ENCODE measurements at regions not wholly inside any gene's neighbourhood (a gene's known extent, or its start where the extent isn't known, plus 50 kb on each side); places are given as distances from the start of the nearest gene placed in this dataset.

DNA sequence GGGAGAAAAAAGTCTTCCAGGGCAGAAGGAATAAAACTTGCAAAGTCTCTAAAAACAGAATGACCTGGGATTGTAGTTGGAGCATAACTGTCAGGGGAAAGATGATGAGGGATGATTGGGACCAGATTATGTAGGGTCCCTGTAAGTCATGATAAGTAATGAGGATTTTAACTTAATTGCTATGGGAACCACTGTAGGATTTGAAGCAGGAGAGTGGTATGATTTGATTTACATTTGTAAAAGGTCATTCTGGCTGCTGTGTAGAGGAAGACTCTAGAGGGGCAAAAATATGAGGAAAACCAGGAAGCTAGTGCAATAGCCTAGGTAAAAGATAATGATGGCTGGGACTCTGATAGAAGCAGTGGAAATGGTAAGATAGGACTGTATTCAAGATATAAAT is 900.2 kb downstream of the DIAPH3 start:
- Histone ChIP-seq H3K9ac (no peak overlapping the region), H3K4me2 (no peak overlapping the region), H3K27ac (no peak overlapping the region), H3K4me1 (ENCODE audit: low read depth, poor library complexity, severe bottlenecking) (no peaks in the 10 kb centered on the region), H3K79me2 (ENCODE audit: insufficient read depth, low read depth) (no peaks in the 10 kb centered on the region), H3K36me3 (ENCODE audit: insufficient read depth) (no peaks in the 10 kb centered on the region), H2AFZ (ENCODE audit: low read depth) (no peak overlapping the region), H3K27me3 (ENCODE audit: insufficient read depth, low read depth) (no peaks in the 10 kb centered on the region), H4K20me1 (ENCODE audit: insufficient read depth) (no peaks in the 10 kb centered on the region), H3K4me3 (IDR thresholded peaks at IDR 0.05; ENCODE audit: insufficient read depth, low read depth, low read length) (no peak overlapping the region)
- TF ChIP-seq, protein P1, sequence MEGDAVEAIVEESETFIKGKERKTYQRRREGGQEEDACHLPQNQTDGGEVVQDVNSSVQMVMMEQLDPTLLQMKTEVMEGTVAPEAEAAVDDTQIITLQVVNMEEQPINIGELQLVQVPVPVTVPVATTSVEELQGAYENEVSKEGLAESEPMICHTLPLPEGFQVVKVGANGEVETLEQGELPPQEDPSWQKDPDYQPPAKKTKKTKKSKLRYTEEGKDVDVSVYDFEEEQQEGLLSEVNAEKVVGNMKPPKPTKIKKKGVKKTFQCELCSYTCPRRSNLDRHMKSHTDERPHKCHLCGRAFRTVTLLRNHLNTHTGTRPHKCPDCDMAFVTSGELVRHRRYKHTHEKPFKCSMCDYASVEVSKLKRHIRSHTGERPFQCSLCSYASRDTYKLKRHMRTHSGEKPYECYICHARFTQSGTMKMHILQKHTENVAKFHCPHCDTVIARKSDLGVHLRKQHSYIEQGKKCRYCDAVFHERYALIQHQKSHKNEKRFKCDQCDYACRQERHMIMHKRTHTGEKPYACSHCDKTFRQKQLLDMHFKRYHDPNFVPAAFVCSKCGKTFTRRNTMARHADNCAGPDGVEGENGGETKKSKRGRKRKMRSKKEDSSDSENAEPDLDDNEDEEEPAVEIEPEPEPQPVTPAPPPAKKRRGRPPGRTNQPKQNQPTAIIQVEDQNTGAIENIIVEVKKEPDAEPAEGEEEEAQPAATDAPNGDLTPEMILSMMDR (conservative IDR thresholded peaks at IDR 0.05; ENCODE audit: low read depth, low read length): no peak

DNA sequence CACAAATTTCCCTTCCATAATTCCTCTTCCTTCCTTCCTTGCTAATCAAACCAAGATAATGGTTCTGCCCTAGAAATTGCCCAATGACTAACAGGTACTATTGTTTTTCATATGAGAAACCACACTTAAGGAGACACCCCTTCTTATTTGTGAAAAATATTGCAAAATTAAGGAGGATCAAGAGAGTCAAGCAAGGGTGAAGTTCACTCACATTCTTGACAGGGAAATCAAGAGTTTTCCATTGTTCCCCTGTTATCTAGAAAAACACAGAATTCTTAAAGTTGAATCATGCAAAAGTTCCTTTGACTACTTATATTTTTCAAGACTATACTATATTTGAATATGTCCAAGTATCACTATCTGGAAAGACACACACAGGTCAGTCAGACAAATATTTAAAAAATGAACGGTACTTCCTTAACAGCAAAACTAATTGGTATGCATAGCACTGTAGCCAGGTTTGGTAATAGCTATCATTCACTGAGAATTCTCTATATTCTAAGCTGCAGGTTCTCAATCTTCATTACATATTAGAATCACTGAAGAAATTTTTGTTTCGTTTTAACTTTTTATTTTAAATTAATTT is 897.2 kb downstream of the DIAPH3 start:
- Histone ChIP-seq H3K36me3 (ENCODE audit: insufficient read depth) (no peaks in the 10 kb centered on the region), H3K79me2 (ENCODE audit: insufficient read depth, low read depth) (no peaks in the 10 kb centered on the region), H3K4me1 (ENCODE audit: low read depth, poor library complexity, severe bottlenecking) (no peaks in the 10 kb centered on the region), H3K27ac (no peak overlapping the region), H3K27me3 (ENCODE audit: insufficient read depth, low read depth) (no peaks in the 10 kb centered on the region), H3K4me3 (IDR thresholded peaks at IDR 0.05; ENCODE audit: insufficient read depth, low read depth, low read length) (no peak overlapping the region), H2AFZ (ENCODE audit: low read depth) (no peak overlapping the region), H3K9ac (no peak overlapping the region), H3K4me2 (no peak overlapping the region), H4K20me1 (ENCODE audit: insufficient read depth) (no peaks in the 10 kb centered on the region)
- TF ChIP-seq, protein P1 (conservative IDR thresholded peaks at IDR 0.05; ENCODE audit: low read depth, low read length): no peak

DNA sequence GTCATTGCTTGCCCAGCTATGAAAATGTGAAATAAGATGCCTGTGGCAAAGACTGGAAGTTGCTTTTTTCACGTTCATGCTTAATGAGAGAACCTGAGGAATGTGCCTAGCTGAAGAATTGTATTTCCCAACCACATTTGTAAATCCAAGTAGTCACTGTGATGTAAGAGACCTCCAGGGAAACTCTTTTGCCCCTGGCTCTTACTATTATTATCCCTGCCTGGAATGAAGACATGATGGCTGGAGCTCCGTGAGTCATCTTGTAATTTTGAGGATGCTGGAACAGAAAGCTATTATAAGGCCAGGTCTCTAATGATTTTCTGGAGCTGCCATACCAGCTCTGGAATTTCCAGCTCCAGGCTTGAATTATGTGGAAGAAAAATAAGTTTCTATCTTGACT is 894.3 kb downstream of the DIAPH3 start:
- no peak overlapping the region for H3K4me2 ChIP-seq
- no peak overlapping the region for H3K27ac ChIP-seq
- no peaks in the 10 kb centered on the region for H3K36me3 ChIP-seq (ENCODE audit: insufficient read depth)
- H4K20me1 ChIP-seq (ENCODE audit: insufficient read depth): no peaks in the 10 kb centered on the region
- no peaks in the 10 kb centered on the region for H3K79me2 ChIP-seq (ENCODE audit: insufficient read depth, low read depth)
- H3K4me1 ChIP-seq (ENCODE audit: low read depth, poor library complexity, severe bottlenecking): no peaks in the 10 kb centered on the region
- H3K27me3 ChIP-seq (ENCODE audit: insufficient read depth, low read depth): no peaks in the 10 kb centered on the region
- H3K9ac ChIP-seq: no peak overlapping the region
- H2AFZ ChIP-seq (ENCODE audit: low read depth): no peak overlapping the region
- H3K4me3 ChIP-seq (IDR thresholded peaks at IDR 0.05; ENCODE audit: insufficient read depth, low read depth, low read length): no peak overlapping the region
- TF ChIP-seq, protein P1 (conservative IDR thresholded peaks at IDR 0.05; ENCODE audit: low read depth, low read length): no peak

DNA sequence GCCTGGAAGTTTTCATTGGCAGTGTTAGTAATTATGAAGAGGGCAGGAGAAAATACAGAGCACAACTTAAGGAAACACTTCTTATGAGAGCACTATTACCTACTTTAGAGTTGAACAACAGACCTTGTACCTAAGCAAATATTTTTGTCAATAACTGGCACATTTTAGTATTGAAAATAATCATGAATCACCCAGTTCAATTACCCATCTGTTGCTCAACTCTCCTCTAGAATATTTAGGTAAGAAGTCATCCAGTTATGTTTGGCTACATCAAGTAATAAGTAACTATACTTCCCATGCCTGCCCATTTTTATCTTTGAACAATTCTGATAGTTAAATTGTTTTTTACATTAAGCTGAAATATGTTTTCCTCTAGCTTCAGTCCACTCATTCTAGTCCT is 893.4 kb downstream of the DIAPH3 start:
- no peaks in the 10 kb centered on the region for H3K4me1 ChIP-seq (ENCODE audit: low read depth, poor library complexity, severe bottlenecking)
- H3K79me2 ChIP-seq (ENCODE audit: insufficient read depth, low read depth): no peaks in the 10 kb centered on the region
- no peaks in the 10 kb centered on the region for H3K27me3 ChIP-seq (ENCODE audit: insufficient read depth, low read depth)
- no peak overlapping the region for H3K27ac ChIP-seq
- no peak overlapping the region for H3K4me2 ChIP-seq
- H2AFZ ChIP-seq (ENCODE audit: low read depth): no peak overlapping the region
- H3K4me3 ChIP-seq (IDR thresholded peaks at IDR 0.05; ENCODE audit: insufficient read depth, low read depth, low read length): no peak overlapping the region
- H3K36me3 ChIP-seq (ENCODE audit: insufficient read depth): no peaks in the 10 kb centered on the region
- H3K9ac ChIP-seq: no peak overlapping the region
- H4K20me1 ChIP-seq (ENCODE audit: insufficient read depth): no peaks in the 10 kb centered on the region
- TF ChIP-seq, protein P1 (conservative IDR thresholded peaks at IDR 0.05; ENCODE audit: low read depth, low read length): no peak
